GM19452 (cell line): ENCODE measurements at regions not wholly inside any gene's neighbourhood (a gene's known extent, or its start where the extent isn't known, plus 50 kb on each side); places are given as distances from the start of the nearest gene placed in this dataset.
"Not testable (repeated sequence)": the region's sequence is repeated elsewhere in the genome, so short reads cannot be mapped to it uniquely, and the experiment has no call there.

Experiments used
- ATAC-seq: cut with Tn5 transposase; IDR thresholded peaks from one replicate; pipeline ENCODE4 v1.9.1; 2021; ENCODE audit not compliant: unreplicated experiment

DNA sequence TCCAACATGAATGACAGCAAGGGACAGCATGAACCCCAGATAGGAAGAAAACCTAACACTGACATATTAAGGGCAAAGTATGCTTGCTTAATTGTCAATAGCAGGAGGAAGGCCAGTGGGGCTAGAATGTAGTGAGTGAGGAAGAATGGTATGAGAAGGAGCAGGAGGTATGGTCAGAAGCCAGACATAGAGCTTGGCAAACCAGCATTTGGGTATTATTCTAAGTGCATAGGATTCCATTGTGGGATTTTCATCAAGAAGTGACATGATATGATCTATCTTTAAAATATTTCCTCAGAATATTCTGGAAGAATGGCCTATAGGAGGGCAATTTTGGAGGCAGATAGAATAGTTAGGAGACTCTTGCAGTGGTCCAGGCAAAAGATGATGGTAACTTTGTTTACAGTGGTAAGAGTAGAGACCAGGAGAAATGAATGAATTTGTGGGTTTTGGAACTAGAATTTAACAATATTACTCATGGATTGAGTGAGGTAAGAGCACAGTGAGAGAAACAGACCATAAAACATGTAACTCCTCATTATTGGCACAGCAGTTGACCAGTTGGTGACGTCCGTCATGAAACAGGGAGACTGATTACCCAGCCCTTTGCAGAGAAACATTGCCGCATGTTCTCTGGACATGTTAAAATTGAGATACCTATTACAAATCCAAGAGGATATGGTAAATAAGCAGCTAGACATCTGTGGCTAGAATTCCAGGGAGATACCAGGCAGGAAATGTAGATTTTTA, 246.5 kb upstream of the HS3ST1 start:
- no peak for ATAC-seq

DNA sequence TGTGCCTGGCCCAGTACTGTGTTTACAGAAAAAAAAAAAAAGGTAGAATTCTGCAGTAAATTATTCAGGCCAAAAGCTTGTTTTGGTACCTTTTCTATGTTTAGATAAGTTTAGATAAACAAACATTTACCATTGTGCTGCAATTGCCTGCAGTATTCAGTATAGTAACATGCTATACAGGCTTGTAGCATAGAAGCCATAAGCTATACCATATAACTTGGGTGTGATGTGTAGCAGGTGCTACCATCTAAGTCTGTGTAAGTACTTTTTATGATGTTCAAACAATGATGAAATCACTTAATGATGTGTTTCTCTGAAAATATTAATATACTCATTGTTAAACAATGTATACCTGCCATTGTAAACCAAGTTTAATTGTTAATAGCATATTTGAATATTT, 241.6 kb upstream of the HS3ST1 start:
- ATAC-seq, result no peak

DNA sequence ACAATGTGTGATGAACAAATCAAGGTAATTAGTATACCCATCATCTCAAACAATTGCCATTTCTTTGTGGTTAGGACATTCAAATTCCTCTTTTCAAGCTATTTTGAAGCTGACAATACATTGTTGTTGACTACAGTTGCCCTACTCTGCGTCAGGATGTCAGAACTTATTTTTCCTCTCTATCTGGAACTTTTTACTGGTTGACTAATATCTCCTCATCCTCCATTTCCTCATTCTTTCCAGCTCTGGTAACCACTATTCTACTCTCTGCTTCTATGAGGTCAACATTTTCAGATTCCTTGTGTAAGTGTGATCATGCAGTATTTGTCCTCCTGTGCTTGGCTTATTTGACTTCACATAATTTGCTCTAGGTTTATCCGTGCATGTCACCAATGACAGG, 240.5 kb upstream of the HS3ST1 start:
- no peak for ATAC-seq

DNA sequence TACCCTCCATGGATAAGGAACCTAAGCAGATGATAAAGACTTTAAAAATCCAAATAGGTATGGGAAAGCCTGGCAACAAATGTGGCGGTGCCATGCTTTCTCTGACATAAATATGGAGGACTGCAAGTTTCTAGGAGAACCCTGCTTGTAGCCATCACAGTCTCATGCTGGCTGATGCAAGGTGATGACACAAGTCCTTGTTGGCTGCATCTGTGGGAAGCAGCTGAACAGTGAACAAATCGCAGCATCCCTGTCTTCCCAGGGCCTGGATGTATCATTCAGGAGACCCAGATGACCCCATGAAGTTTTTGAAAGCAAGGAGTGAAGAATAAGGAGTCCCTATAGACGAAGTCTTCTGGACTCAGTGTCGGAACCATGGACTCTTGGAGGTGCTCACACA, 234.4 kb upstream of the HS3ST1 start:
- ATAC-seq, result no peak

DNA sequence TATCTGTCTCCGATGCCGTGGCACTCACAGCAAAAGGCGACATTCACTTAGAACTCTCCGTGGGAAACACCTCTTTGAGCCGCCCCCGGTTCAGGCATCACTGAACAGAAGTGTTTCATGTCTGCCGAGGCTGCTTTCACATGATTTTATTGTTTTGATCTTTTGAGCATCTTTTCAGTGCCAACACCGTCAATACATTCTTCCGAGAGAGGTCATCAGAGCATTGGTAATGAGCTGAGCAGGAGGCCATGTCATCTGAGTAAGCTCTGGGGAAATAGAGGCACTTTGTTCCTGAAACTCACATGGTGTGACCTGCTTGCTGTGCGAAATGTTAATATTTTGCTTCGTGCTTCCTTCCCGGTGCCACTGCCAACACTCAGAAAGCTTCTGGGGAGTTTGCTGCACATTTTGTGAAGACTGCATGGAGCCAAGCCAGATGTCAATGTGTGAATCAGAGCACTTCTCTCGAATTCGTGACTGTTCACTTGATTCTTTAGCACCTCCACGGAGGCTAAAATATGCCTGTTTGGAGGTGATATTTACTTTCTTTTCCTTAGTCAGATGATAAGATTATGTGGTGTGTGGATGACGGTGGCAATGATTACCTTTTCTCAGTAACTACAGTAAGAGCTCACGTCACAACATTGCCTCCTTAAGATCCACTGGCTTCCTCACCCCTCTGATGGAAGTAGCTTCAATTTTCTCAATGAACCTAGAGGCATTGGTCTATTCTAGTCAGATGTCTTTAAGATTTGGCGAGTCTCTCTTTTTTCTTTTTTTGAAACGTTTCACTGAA, 222.3 kb upstream of the HS3ST1 start:
- ATAC-seq, result no peak

DNA sequence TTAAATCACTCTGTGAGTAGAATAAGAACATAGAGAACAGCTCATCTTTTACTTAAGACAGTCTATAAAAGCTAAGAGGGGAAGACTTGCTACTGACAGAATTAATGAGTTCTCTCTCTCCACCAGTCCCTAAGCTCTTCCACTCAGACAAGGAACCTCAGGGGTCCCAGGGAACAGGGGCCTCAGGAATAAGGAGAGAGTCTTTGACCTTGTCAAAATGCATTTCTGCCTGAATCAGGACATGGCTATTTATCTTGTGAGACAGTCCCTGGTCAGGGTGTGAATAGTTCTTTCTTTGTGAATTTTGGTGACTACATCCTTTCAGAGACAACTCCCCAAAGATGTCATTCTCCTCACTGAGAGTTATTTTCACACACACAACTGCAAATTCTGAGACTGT, 218.7 kb upstream of the HS3ST1 start:
- no peak for ATAC-seq

DNA sequence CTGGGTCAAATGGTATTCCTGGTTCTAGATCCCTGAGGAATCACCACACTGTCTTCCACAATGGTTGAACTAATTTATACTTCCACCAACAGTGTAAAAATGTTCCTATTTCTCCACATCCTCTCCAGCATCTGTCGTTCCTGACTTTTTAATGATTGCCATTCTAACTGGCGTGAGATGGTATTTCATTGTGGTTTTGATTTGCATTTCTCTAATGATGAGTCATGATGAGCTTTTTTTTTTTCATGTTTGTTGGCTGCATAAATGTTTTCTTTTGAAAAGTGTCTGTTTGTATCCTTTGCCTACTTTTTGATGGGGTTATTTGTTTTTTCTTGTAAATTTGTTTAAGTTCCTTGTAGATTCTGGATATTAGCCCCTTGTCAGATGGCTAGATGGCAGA, 214.4 kb upstream of the HS3ST1 start:
- ATAC-seq, result not testable (repeated sequence)

DNA sequence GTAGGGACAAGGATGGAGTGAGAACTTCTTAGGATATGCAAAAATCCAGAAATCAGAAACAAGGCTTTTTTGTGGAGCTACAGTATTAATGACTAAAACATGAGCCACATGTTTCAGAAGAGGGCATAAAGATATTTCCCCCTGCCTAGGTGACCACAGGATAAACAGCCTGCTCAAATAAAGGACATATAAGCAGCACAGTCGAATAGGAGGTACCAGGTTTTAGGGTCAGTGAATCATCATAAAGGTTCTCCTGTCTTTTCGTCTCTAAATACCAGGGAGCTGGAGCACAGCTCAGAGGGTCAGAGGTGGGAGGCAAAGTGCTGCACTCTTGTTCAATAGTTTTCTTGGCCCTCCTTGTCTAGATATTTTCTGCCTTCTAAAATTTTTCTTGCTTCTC, 211.9 kb upstream of the HS3ST1 start:
- no peak for ATAC-seq

DNA sequence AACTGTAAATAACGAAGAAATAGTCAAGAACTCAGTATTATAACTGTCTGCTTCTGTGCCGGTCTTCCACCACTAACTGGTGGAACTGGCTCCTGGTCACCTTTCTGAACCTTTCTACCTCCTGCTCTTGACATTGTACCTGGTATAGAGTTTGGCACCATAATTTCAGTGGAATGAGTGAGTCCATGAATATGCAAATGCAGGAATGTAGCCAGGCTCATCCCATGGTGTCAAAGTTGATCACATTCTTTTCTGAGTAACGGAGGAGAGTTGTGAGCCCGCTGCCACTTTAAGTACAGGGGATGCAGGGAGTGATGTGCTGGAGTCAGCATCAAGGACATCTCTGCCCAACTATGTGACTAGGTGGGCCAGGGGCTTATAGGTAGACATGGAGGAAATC, 207.9 kb upstream of the HS3ST1 start:
- ATAC-seq, result no peak

DNA sequence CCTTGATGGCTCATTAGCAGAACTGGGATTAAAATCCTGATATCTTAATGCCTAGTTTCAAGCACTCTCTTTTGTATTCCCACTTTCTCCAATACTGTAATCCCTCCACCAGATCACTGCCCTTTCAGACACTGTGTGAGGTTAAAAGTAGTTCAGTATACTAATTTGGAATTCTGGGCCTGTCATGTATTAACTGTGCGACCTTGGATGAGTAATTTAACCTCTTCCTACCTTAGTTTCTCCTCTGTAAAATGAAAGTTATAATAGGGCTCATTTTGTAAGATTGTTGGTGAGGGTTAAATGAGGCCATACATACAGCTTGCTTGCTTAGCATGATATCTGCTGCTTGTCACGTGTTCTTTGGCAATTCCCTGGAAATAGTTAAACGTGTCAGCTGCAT, 207.3 kb upstream of the HS3ST1 start:
- no peak for ATAC-seq

DNA sequence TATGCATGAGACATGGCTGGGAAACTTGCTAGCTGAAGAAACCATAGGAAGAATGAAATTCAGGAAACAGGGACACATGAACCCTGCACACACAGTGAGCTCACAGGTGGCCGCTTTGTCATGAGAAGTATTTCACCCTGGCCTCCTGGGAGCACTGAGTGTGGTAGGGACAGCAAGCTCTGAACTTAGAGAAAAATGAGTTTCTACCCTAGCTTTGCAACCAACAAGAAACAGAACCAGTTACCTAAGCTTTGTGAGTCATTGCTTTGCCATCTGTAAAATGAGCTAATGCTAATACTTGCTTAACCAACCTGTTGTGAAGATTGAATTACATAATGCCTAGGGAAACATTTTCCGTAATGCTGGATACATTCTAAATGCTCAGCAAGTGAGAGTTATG, 206.6 kb upstream of the HS3ST1 start:
- no peak for ATAC-seq

DNA sequence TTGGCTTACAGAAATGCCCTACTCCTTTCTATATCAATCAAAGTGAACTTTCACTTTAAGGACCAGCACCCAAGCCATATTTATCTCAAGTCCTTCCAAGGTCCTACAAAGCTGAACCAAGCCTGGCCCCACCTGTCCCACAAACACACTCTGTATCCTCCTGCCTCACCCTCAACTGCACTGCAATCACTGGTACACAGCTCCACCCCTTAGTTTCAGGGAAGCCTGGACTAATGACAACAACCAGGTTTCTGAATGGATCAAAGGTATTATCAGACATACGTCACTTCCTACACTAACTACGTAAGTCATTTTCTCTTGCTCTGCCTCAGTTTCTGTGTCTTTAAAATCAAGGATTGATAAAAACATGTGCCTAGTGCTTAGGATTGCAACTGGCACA, 205.6 kb upstream of the HS3ST1 start:
- no peak for ATAC-seq

DNA sequence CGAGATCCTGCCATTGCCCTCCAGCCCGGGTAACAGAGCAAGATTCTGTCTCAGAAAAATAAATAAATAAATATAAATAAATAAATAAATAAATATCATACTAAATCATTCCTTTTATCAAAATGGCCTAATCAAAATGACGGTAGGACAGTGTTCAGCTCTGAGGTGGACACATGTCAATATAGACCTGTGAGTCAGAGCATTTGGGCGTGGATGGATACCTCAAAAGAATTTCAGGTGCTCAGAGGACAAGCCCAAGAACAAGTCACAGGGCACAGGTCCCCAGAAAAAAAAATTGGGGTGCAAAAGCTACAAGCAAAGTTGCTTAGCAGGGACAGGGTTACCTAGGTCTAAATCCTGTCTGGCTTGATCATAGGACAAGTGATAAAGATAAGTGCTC, 204.7 kb upstream of the HS3ST1 start:
- no peak for ATAC-seq

DNA sequence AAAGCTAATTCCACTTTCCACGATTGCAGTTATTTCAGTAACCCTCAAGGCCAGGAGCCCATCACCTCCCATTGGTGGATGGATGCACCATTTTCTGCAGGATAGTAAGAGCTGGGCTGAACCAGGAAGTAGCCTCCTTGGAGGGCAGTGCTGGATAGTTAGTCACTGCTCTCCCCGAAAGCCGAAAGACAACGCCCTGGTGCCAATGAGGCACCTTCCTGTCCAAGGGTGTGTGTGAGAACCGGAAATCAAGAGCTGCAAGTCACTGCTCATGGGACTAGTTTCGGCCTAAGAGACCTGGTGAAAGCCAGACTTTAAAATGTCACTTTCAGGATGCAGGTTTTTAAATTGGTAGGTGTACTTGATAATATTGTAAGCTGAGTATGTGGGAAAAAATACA, 203.8 kb upstream of the HS3ST1 start:
- ATAC-seq, result no peak

DNA sequence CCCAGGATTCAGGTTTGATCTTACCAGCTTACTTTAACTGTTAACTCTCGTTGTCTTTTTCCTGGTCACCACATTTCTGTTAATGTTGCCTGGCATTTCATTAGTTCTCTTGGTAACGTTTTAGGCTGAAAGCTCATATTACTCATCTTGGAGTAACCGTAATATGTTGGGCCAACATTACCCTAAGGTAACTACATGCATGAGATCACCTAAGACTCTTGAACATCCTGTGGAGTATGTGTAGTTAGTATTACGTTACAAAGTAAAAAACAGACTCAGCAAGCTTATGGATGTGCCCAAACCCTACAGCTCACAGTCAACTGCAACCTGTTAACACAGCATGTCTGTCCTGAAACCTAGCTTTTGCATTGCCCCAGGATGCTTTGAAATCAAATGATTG, 203.3 kb upstream of the HS3ST1 start:
- no peak for ATAC-seq

DNA sequence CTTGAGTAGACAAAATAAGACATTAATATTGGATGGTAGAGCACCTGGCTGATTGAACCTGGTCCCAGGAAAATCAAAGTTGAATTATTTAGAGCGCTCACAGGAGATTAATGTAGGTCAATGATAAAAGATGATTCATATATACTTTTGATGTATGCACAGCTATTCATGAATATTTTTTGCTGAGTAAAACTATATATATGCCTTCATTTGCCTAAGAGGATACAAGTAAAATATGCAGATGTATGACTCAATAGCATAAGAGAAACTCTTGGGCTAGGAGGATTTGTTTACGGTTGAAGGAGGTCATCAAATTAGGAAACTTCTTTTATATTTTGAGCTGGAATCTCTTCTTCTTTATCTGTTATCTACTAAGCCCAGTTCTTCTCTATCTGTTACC, 202.7 kb upstream of the HS3ST1 start:
- ATAC-seq, result no peak

DNA sequence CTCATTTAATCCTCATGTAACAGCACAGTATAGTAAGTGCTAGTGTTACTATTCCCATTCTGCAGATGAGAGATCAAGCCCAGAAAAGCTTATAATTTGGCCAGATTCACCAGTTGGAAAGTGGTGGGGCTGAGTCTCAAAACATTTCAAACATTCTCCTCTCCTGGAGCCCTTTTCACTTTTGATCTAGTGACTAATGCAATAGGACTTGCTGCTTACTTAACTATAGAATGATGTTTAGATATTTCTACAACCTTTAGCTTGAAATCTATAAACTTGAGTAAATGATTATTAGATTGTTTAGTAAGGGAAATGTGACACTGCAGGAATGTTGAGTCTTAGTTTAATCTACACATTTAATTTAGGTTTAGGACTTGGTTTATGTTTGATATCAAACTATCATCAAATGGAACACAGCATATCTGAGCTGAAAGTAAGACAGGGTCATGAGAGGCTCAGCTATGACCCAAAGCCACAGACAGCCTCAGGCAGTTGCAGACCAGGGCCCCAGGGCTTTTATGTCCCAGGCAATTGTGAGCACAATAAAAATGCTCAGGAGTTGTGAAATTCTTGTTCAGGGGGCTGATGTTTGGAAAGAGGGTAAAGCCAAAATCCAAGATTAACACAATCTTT, 199.5 kb upstream of the HS3ST1 start:
- ATAC-seq, result no peak

DNA sequence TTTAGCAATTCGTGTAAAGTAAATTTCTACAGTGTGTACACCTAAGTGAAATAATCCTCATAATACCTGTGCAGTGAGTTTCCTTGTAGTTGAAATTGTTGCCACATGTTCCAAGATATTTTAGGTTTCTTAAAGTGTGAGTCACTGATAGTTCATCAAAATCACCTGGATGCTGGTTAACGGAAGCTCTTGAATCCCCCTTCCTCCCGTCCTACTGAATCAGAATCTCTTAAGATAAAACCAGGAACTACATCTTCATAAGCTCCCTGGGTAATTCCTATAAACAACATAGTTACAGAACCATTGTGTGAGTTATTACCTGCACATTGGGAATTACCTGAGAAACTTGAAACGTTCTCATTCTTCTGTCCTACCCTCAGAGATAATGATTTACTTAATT, 197.4 kb upstream of the HS3ST1 start:
- ATAC-seq, result no peak

DNA sequence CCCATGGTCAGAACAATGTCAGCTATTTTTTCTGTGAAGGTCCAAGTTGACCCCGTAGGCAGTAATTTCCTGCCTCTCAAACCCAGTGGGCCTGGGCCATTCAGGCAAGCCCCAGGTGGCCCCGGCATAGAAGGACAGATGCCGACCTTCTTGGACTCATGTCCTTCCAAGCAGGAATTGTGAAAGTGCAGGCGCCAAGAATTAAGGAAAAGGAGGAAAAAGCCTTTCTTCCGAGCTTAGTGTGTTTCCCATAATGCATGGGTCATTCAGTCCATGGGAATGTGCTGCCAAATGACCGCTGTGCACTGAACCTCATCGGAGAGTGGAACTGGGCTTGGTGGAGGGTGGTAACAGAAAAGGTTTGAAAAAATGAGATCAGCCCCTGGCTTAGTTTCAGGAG, 196.5 kb upstream of the HS3ST1 start:
- no peak for ATAC-seq

DNA sequence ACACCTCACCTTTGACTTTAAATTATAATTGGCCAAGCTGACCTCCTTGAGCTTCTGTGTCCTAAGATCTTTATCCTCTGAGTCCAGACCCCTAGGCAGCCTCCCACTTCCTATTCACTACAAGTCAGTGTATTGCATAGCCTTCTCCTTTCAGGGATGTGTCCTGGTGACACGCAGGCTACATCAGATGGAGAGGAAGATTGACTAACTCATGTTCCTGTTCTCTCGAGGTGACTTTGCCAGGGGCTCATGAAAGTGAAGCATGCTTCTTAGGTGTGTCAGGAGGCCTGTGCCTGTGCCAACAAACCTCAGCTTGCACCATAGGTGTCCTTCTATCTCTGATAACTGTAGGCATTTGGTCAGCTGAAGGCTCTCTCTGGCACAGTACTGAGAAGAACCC, 195.7 kb upstream of the HS3ST1 start:
- ATAC-seq, result no peak

DNA sequence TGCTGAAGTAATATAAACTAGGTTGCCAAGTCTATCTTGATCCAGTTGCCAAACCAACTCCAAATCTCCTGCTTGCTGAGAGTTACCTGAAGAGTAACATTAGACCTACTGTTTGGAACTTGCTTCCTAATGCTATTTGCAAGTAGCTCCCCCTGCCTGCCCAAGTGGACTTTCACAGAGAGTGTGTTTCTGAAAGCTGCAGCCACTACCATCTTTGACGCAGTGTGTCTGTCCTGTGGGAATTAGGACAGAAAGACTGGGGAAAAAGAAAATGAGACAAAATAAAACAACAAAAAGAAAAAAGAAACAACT, 195.0 kb upstream of the HS3ST1 start:
- no peak for ATAC-seq

DNA sequence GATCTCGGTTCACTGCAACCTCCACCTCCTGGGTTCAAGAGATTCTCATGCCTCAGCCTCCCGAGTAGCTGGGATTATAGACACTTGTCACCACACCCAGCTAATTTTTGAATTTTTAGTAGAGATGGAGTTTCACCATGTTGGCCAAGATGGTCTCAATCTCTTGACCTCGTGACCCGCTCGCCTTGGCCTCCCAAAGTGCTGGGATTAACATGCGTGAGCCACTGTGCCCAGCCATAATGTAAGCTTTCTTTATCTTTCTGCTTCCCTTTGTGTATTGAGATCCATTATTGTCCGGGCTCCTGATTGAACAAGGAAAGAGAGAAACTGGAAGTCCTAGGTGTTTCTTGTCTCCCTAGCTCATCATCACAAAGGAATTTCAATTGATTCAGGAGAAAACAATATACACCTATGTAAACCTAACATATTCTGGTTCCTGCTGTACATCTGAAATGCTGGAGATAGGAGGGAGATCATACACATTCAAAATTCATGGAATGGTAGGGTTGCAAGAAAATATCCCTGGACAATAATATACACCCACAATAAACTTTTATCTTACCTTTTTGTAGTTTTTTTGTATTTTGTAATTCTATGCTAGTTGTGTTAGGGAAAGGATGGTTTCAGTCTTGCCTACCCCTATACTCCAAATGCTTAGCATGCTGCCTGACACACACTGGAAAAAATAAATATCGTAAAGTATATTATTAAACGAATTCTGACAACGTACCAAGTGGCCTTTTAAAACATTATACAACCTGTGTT, 194.4 kb upstream of the HS3ST1 start:
- no peak for ATAC-seq
